B cell (primary cell): ENCODE measurements at regions not wholly inside any gene's neighbourhood (a gene's known extent, or its start where the extent isn't known, plus 50 kb on each side); places are given as distances from the start of the nearest gene placed in this dataset.

Experiments
- ATAC-seq: fragments of 200-7000 bp; cut with Tn5 transposase; one replicate; pipeline ENCODE4 v1.10.0; 2021; ENCODE audit warnings: low read depth, mild to moderate bottlenecking, moderate number of reproducible peaks, moderate library complexity
- CTCF ChIA-PET: fragments of 350-600 bp; sonication (Branson Sonifier 250); formaldehyde crosslinking; loops from one replicate; lab custom pipeline; 2021; ENCODE audit warnings: antibody characterized with exemption, inconsistent platforms; lab: Charles Lee
- POLR2A ChIA-PET: fragments of 350-600 bp; sonication (Branson Sonifier 250); formaldehyde crosslinking; loops from one replicate; lab custom pipeline; 2021; ENCODE audit warnings: antibody characterized with exemption; lab: Charles Lee
- DNase-seq: peaks from one replicate; pipeline ENCODE4 v3.0.0; 2013
- H2AFZ ChIP-seq: 2 replicates; pipeline ENCODE4 v1.6.1; 2012; ENCODE audit warnings: mild to moderate bottlenecking, low read depth, low read length; ENCODE audit not compliant: insufficient read depth, poor library complexity, severe bottlenecking
- H3K27ac ChIP-seq, 2 donors: 1 replicate in 1 of 2; 2 replicates in 1 of 2; pipeline ENCODE4 v1.5.1; 2012 to 2013; ENCODE audit warnings: low read length in 2 of 2, mild to moderate bottlenecking in 2 of 2, moderate library complexity in 1 of 2
- H3K27me3 ChIP-seq, 4 experiments: fragments of 200-600 bp in 1 of 4; sonication (generic) in 1 of 4; replicated peaks in 1 of 4; 1 replicate in 2 of 4; 2 replicates in 2 of 4; pipeline versions ENCODE4 v1.6.1 to v1.7.0; 2013 to 2016; ENCODE audit warnings: low read length in 3 of 4, mild to moderate bottlenecking in 2 of 4, mixed read lengths in 1 of 4, moderate library complexity in 1 of 4; ENCODE audit not compliant: insufficient read depth in 4 of 4, control insufficient read depth in 3 of 4; ENCODE audit errors: control extremely low read depth in 1 of 4
- H3K36me3 ChIP-seq, 2 experiments: replicated peaks in 1 of 2; 1 replicate in 1 of 2; 2 replicates in 1 of 2; pipeline versions ENCODE4 v1.6.1 to v1.7.1; 2013; ENCODE audit warnings: low read length in 1 of 2; ENCODE audit not compliant: insufficient read depth in 2 of 2, control insufficient read depth in 1 of 2; ENCODE audit errors: control extremely low read depth in 1 of 2, extremely low read depth in 1 of 2
- H3K4me1 ChIP-seq, 2 donors: fragments of 200-600 bp in 1 of 2; sonication (generic) in 1 of 2; 1 replicate in 1 of 2; 2 replicates in 1 of 2; pipeline versions ENCODE4 v1.5.1 to v1.6.1; 2013 to 2017; ENCODE audit warnings: low read length in 2 of 2; ENCODE audit not compliant: control insufficient read depth in 2 of 2, insufficient read depth in 2 of 2
- H3K4me2 ChIP-seq: replicated peaks from 2 replicates; pipeline ENCODE3; 2012; ENCODE audit warnings: mild to moderate bottlenecking, low read depth, low read length; ENCODE audit not compliant: poor library complexity, severe bottlenecking
- H3K4me3 ChIP-seq, 5 experiments: fragments of 200-600 bp in 1 of 5; sonication (generic) in 1 of 5; 1 replicate in 3 of 5; 2 replicates in 2 of 5; pipeline versions ENCODE4 v1.5.1 to v1.7.0; 2011 to 2016; ENCODE audit warnings: low read length in 4 of 5, mild to moderate bottlenecking in 4 of 5, low read depth in 2 of 5, control low read depth in 1 of 5, moderate library complexity in 1 of 5; ENCODE audit not compliant: insufficient read depth in 1 of 5; ENCODE audit errors: control extremely low read depth in 1 of 5, extremely low read depth in 1 of 5
- H3K79me2 ChIP-seq: fragments of 200-600 bp; sonication (generic); one replicate; pipeline ENCODE4 v1.6.0; 2016; ENCODE audit warnings: low read length; ENCODE audit not compliant: control insufficient read depth, insufficient read depth
- H3K9ac ChIP-seq: fragments of 200-600 bp; sonication (generic); 2 replicates; pipeline ENCODE4 v1.6.1; 2017; ENCODE audit warnings: mild to moderate bottlenecking, low read length, moderate library complexity
- H3K9me3 ChIP-seq, 3 donors: one replicate each; pipeline versions ENCODE4 v1.6.1 to v1.7.1; 2013; ENCODE audit warnings: low read length in 2 of 3; ENCODE audit not compliant: control insufficient read depth in 2 of 3, insufficient read depth in 1 of 3; ENCODE audit errors: control extremely low read depth in 1 of 3
- H4K20me1 ChIP-seq: 2 replicates; pipeline ENCODE4 v1.6.0; 2012; ENCODE audit warnings: mild to moderate bottlenecking, low read length; ENCODE audit not compliant: insufficient read depth, control insufficient read depth, poor library complexity, severe bottlenecking
- H3K27ac Mint-ChIP-seq: one replicate; pipeline ENCODE4 v1.8.0; 2021; ENCODE audit warnings: mixed read lengths
- H3K27me3 Mint-ChIP-seq: one replicate; pipeline ENCODE4 v1.8.0; 2021; ENCODE audit warnings: mixed read lengths
- H3K4me1 Mint-ChIP-seq: one replicate; pipeline ENCODE4 v1.8.0; 2021; ENCODE audit warnings: mixed read lengths
- H3K4me3 Mint-ChIP-seq: one replicate; pipeline ENCODE4 v1.8.0; 2021; ENCODE audit warnings: mixed read lengths
- H3K9me3 Mint-ChIP-seq: one replicate; pipeline ENCODE4 v1.8.0; 2022; ENCODE audit warnings: mixed read lengths; ENCODE audit not compliant: insufficient read depth
- CTCF ChIP-seq: fragments of 200-600 bp; IDR thresholded peaks from one replicate; pipeline ENCODE4 v1.8.0; 2022; ENCODE audit warnings: antibody characterized with exemption, mild to moderate bottlenecking
- EZH2 ChIP-seq: IDR thresholded peaks from 2 replicates; pipeline ENCODE4 v1.6.1; 2012; ENCODE audit warnings: borderline replicate concordance, low read depth, mild to moderate bottlenecking, moderate library complexity, low read length; ENCODE audit not compliant: insufficient read depth, poor library complexity, severe bottlenecking
- WGBS: methylation state at CpG from one replicate; pipeline ENCODE4 v1.1.5; 2013; ENCODE audit warnings: missing lambda C conversion rate; ENCODE audit not compliant: insufficient coverage; 5-methylcytosine and 5-hydroxymethylcytosine counted together
- intact Hi-C: fragments of 100-400 bp; cut with micrococcal nuclease; formaldehyde crosslinking; loops from one replicate; pipeline ENCODE4 v1.10.0; 2022

GRCh38 chr11:109016724-109017123 is 351.9 kb downstream of the DDX10 start:
- H3K27me3 Mint-ChIP-seq = no peaks in the 10 kb centered on the region
- no peak for ATAC-seq
- no peak overlapping the region for H3K4me3 Mint-ChIP-seq
- no peaks in the 10 kb centered on the region for H3K27me3 ChIP-seq
- DNase-seq = no peak
- H2AFZ ChIP-seq = no peak overlapping the region
- H4K20me1 ChIP-seq = no peaks in the 10 kb centered on the region
- no peaks in the 10 kb centered on the region for H3K36me3 ChIP-seq
- H3K9me3 Mint-ChIP-seq = no peaks in the 10 kb centered on the region
- ChIA-PET CTCF (no interaction called here), POLR2A (no interaction called here)
- H3K4me1 Mint-ChIP-seq = no peaks in the 10 kb centered on the region
- WGBS = no CpG with 5 or more reads among the region's 1 CpG
- TF ChIP-seq CTCF (no peak), EZH2 (no peak)
- no peak overlapping the region for H3K4me2 ChIP-seq
- H3K79me2 ChIP-seq = no peaks in the 10 kb centered on the region
- H3K27ac ChIP-seq = no peak overlapping the region
- H3K27ac Mint-ChIP-seq = no peak overlapping the region
- H3K9ac ChIP-seq = no peak overlapping the region
- intact Hi-C loops = no loop called here
- no peak overlapping the region for H3K4me3 ChIP-seq
- H3K4me1 ChIP-seq = no peaks in the 10 kb centered on the region
- H3K9me3 ChIP-seq = no peaks in the 10 kb centered on the region

- Histone ChIP-seq H3K27ac (no peak overlapping the region), H4K20me1 (no peaks in the 10 kb centered on the region), H3K36me3 (no peaks in the 10 kb centered on the region), H3K27me3 (no peaks in the 10 kb centered on the region), H3K79me2 (no peaks in the 10 kb centered on the region), H3K9ac (no peak overlapping the region), H3K4me1 (no peaks in the 10 kb centered on the region), H3K4me3 (no peak overlapping the region), H3K4me2 (no peak overlapping the region), H3K9me3 (no peaks in the 10 kb centered on the region), H2AFZ (no peak overlapping the region)
- intact Hi-C loops = no loop called here
- H3K4me3 Mint-ChIP-seq = no peak overlapping the region
- ChIA-PET POLR2A (no interaction called here), CTCF (no interaction called here)
- TF ChIP-seq EZH2 (no peak), CTCF (no peak)
- no peaks in the 10 kb centered on the region for H3K9me3 Mint-ChIP-seq
- H3K27ac Mint-ChIP-seq = no peak overlapping the region
- no peak for ATAC-seq
- H3K4me1 Mint-ChIP-seq = no peaks in the 10 kb centered on the region
- no peaks in the 10 kb centered on the region for H3K27me3 Mint-ChIP-seq
- 90% methylated on average over 3 of the region's 6 CpGs for WGBS
- DNase-seq = no peak
These were observed 352.6 kb downstream of the DDX10 start for GRCh38 chr11:109017489-109017888.
